NB4 (cell line): ENCODE measurements at regions not wholly inside any gene's neighbourhood (a gene's known extent, or its start where the extent isn't known, plus 50 kb on each side); places are given as distances from the start of the nearest gene placed in this dataset.

Experiments used
- MAX ChIP-seq: IDR thresholded peaks from 2 replicates; pipeline ENCODE4 v1.6.1; 2011; ENCODE audit warnings: low read depth, low read length
- MYC ChIP-seq: IDR thresholded peaks from 2 replicates; pipeline ENCODE4 v1.6.1; 2011; ENCODE audit warnings: low read depth, low read length
- POLR2A ChIP-seq: IDR thresholded peaks from 2 replicates; pipeline ENCODE4 v1.6.1; 2011; ENCODE audit warnings: mild to moderate bottlenecking; ENCODE audit not compliant: insufficient read length; ENCODE audit errors: extremely low read depth
- TF ChIP-seq, protein P1 (sequence below): IDR thresholded peaks from one replicate; pipeline ENCODE4 v1.5.1; 2012; ENCODE audit warnings: low read depth, low read length

DNA sequence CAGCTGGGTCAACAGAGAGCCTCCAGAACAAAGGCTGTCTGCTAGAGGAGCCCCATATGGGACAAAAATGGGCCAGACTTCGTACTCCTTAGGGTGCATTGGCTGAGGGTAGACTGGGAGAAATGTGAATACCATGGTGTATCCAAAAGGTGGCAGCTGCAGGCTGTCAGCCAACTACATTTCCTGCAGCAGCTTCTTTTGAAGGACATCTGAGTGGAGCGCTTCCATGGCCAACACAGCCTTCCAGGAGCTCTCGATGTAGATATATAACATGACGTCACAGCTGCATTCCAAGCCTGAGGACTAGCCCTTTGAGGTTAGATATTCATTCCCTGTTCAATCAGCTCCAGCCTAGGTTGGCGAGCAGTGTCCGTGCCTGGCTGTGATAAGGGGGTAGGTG, 107.7 kb downstream of the MAB21L3 start:
- TF ChIP-seq POLR2A: no peak
- TF ChIP-seq, protein P1, sequence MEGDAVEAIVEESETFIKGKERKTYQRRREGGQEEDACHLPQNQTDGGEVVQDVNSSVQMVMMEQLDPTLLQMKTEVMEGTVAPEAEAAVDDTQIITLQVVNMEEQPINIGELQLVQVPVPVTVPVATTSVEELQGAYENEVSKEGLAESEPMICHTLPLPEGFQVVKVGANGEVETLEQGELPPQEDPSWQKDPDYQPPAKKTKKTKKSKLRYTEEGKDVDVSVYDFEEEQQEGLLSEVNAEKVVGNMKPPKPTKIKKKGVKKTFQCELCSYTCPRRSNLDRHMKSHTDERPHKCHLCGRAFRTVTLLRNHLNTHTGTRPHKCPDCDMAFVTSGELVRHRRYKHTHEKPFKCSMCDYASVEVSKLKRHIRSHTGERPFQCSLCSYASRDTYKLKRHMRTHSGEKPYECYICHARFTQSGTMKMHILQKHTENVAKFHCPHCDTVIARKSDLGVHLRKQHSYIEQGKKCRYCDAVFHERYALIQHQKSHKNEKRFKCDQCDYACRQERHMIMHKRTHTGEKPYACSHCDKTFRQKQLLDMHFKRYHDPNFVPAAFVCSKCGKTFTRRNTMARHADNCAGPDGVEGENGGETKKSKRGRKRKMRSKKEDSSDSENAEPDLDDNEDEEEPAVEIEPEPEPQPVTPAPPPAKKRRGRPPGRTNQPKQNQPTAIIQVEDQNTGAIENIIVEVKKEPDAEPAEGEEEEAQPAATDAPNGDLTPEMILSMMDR: no peak
- TF ChIP-seq MAX: no peak
- no peak for TF ChIP-seq MYC
